ENCODE measurements at regions not wholly inside any gene's neighbourhood (a gene's known extent, or its start where the extent isn't known, plus 50 kb on each side); places are given as distances from the start of the nearest gene placed in this dataset.

GRCh38 chr14:53531156-53531555 lies 378.0 kb upstream of the DDHD1 start:
- Histone ChIP-seq H2AK5ac (ENCODE audit: low read length) (no peak overlapping the region), H3K36me3 (ENCODE audit: control insufficient read depth in 1 of 2, insufficient read depth in 2 of 2, low read length in 2 of 2) (no peaks in the 10 kb centered on the region), H3K9ac (ENCODE audit: low read length) (no peak overlapping the region), H3K79me1 (ENCODE audit: low read length) (no peaks in the 10 kb centered on the region), H2AFZ (ENCODE audit: insufficient read depth, low read length, poor library complexity) (no peak overlapping the region), H3K14ac (ENCODE audit: low read length) (no peak overlapping the region), H4K12ac (ENCODE audit: low read depth, low read length) (no peak overlapping the region), H3K4me1 (ENCODE audit: control insufficient read depth in 1 of 2, insufficient read depth in 2 of 2, low read length in 2 of 2) (no peaks in the 10 kb centered on the region), H3K9me3 (ENCODE audit: insufficient read depth, low read depth, low read length) (no peaks in the 10 kb centered on the region), H3K4me2 (ENCODE audit: low read length) (no peak overlapping the region), H3K23ac (ENCODE audit: low read length) (no peak overlapping the region), H3K4ac (ENCODE audit: low read depth, low read length) (no peak overlapping the region), H4K8ac (ENCODE audit: low read depth, low read length) (no peak overlapping the region), H3K27ac (ENCODE audit: low read depth, low read length) (no peak overlapping the region), H3K27me3 (ENCODE audit: insufficient read depth, low read length) (no peaks in the 10 kb centered on the region), H3K79me2 (ENCODE audit: control insufficient read depth, insufficient read depth, low read length, poor library complexity) (no peaks in the 10 kb centered on the region), H3K18ac (ENCODE audit: low read length) (no peak overlapping the region), H4K91ac (ENCODE audit: low read depth, low read length) (no peak overlapping the region), H2BK5ac (ENCODE audit: low read depth, low read length, poor library complexity) (no peak overlapping the region), H2BK12ac (ENCODE audit: low read length) (no peak overlapping the region), H2BK120ac (ENCODE audit: insufficient read depth, low read length, poor library complexity) (no peak overlapping the region), H3K4me3 (ENCODE audit: low read depth, low read length) (no peak overlapping the region)
- no CpG with 5 or more reads among the region's 1 CpG for WGBS (ENCODE audit: extremely low coverage, insufficient coverage, insufficient read length)
- DNase-seq = no peak

GRCh38 chr14:53529519-53529918 lies 376.4 kb upstream of the DDHD1 start:
- WGBS (ENCODE audit: extremely low coverage, insufficient coverage, insufficient read length) = no CpG with 5 or more reads among the region's 3 CpGs

DNA sequence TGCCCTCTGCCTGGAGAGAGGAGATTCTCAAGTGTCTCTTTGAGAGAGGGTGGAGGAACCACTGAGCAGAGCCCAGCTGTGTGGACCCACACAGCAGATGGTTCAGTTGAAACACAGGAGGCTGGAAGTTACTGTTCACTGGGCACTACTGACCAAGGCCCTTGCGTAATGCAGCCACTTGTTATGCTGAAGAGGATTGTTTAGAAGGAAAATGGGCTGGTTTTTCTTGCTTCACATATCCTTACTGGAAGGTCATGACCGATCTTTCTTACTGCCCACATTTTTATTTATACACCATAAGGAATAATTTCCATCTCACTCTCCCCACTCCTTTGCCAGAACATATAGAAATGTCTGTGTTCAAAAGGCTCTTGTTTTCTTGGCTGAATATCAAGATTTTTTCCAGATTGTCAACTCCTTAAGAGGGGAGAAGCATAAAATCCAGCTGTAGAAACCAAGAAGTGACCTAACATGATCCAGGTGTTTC lies 375.1 kb upstream of the DDHD1 start:
- H2BK12ac ChIP-seq (ENCODE audit: low read length) = no peak overlapping the region
- no peak overlapping the region for H2BK5ac ChIP-seq (ENCODE audit: low read depth, low read length, poor library complexity)
- H4K91ac ChIP-seq (ENCODE audit: low read depth, low read length) = no peak overlapping the region
- no peak overlapping the region for H4K12ac ChIP-seq (ENCODE audit: low read depth, low read length)
- H3K14ac ChIP-seq (ENCODE audit: low read length) = no peak overlapping the region
- DNase-seq = no peak
- no peak overlapping the region for H3K4me3 ChIP-seq (ENCODE audit: low read depth, low read length)
- no CpG with 5 or more reads among the region's 2 CpGs for WGBS (ENCODE audit: extremely low coverage, insufficient coverage, insufficient read length)
- no peaks in the 10 kb centered on the region for H3K27me3 ChIP-seq (ENCODE audit: insufficient read depth, low read length)
- no peaks in the 10 kb centered on the region for H3K9me3 ChIP-seq (ENCODE audit: insufficient read depth, low read depth, low read length)
- no peak overlapping the region for H3K18ac ChIP-seq (ENCODE audit: low read length)
- H2BK120ac ChIP-seq (ENCODE audit: insufficient read depth, low read length, poor library complexity) = no peak overlapping the region
- no peaks in the 10 kb centered on the region for H3K79me1 ChIP-seq (ENCODE audit: low read length)
- no peaks in the 10 kb centered on the region for H3K4me1 ChIP-seq (ENCODE audit: control insufficient read depth in 1 of 2, insufficient read depth in 2 of 2, low read length in 2 of 2)
- no peak overlapping the region for H2AFZ ChIP-seq (ENCODE audit: insufficient read depth, low read length, poor library complexity)
- no peak overlapping the region for H2AK5ac ChIP-seq (ENCODE audit: low read length)
- H3K4ac ChIP-seq (ENCODE audit: low read depth, low read length) = no peak overlapping the region
- no peak overlapping the region for H3K27ac ChIP-seq (ENCODE audit: low read depth, low read length)
- no peak overlapping the region for H3K4me2 ChIP-seq (ENCODE audit: low read length)
- H3K36me3 ChIP-seq (ENCODE audit: control insufficient read depth in 1 of 2, insufficient read depth in 2 of 2, low read length in 2 of 2) = no peaks in the 10 kb centered on the region
- H3K79me2 ChIP-seq (ENCODE audit: control insufficient read depth, insufficient read depth, low read length, poor library complexity) = no peaks in the 10 kb centered on the region
- no peak overlapping the region for H4K8ac ChIP-seq (ENCODE audit: low read depth, low read length)
- no peak overlapping the region for H3K23ac ChIP-seq (ENCODE audit: low read length)
- H3K9ac ChIP-seq (ENCODE audit: low read length) = no peak overlapping the region

More at GRCh38 chr14:53529519-53529918, 376.4 kb upstream of the DDHD1 start:
- Histone ChIP-seq H2BK120ac (ENCODE audit: insufficient read depth, low read length, poor library complexity) (no peak overlapping the region), H2AK5ac (ENCODE audit: low read length) (no peak overlapping the region), H2BK5ac (ENCODE audit: low read depth, low read length, poor library complexity) (no peak overlapping the region), H3K23ac (ENCODE audit: low read length) (no peak overlapping the region), H2BK12ac (ENCODE audit: low read length) (no peak overlapping the region), H3K9me3 (ENCODE audit: insufficient read depth, low read depth, low read length) (no peaks in the 10 kb centered on the region), H3K79me2 (ENCODE audit: control insufficient read depth, insufficient read depth, low read length, poor library complexity) (no peaks in the 10 kb centered on the region), H3K4me2 (ENCODE audit: low read length) (no peak overlapping the region), H3K18ac (ENCODE audit: low read length) (no peak overlapping the region), H3K4me3 (ENCODE audit: low read depth, low read length) (no peak overlapping the region), H3K9ac (ENCODE audit: low read length) (no peak overlapping the region), H3K27me3 (ENCODE audit: insufficient read depth, low read length) (no peaks in the 10 kb centered on the region), H3K14ac (ENCODE audit: low read length) (no peak overlapping the region), H4K91ac (ENCODE audit: low read depth, low read length) (no peak overlapping the region), H3K4ac (ENCODE audit: low read depth, low read length) (no peak overlapping the region), H3K79me1 (ENCODE audit: low read length) (no peaks in the 10 kb centered on the region), H4K12ac (ENCODE audit: low read depth, low read length) (no peak overlapping the region), H3K27ac (ENCODE audit: low read depth, low read length) (no peak overlapping the region), H3K36me3 (ENCODE audit: control insufficient read depth in 1 of 2, insufficient read depth in 2 of 2, low read length in 2 of 2) (no peaks in the 10 kb centered on the region), H3K4me1 (ENCODE audit: control insufficient read depth in 1 of 2, insufficient read depth in 2 of 2, low read length in 2 of 2) (no peaks in the 10 kb centered on the region), H2AFZ (ENCODE audit: insufficient read depth, low read length, poor library complexity) (no peak overlapping the region), H4K8ac (ENCODE audit: low read depth, low read length) (no peak overlapping the region)
- DNase-seq = no peak

DNA sequence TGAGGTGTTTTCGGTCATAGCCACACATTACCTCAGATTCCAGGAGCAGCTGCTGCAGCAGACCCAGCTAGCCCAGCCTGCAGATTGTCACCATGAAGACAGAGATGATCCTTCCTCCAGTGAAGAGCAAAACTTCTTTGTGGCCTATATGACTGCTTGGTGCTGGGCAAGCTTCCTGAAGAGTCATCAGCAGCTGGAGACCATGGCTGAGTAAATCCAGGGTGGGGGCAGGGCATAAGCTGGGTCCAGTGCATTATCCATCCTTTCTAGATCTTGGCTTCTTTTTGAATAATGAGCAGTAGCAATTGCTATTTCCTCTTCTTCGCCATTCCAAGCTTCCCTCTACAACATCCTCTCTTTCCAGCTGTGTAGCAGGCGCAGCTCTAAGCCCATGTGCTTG lies 373.1 kb upstream of the DDHD1 start:
- Histone ChIP-seq H3K9ac (ENCODE audit: low read length) (no peak overlapping the region), H2AFZ (ENCODE audit: insufficient read depth, low read length, poor library complexity) (no peak overlapping the region), H3K79me2 (ENCODE audit: control insufficient read depth, insufficient read depth, low read length, poor library complexity) (no peaks in the 10 kb centered on the region), H3K4ac (ENCODE audit: low read depth, low read length) (no peak overlapping the region), H2AK5ac (ENCODE audit: low read length) (no peak overlapping the region), H4K8ac (ENCODE audit: low read depth, low read length) (no peak overlapping the region), H3K36me3 (ENCODE audit: control insufficient read depth in 1 of 2, insufficient read depth in 2 of 2, low read length in 2 of 2) (no peaks in the 10 kb centered on the region), H2BK12ac (ENCODE audit: low read length) (no peak overlapping the region), H2BK120ac (ENCODE audit: insufficient read depth, low read length, poor library complexity) (no peak overlapping the region), H3K4me1 (ENCODE audit: control insufficient read depth in 1 of 2, insufficient read depth in 2 of 2, low read length in 2 of 2) (no peaks in the 10 kb centered on the region), H3K23ac (ENCODE audit: low read length) (no peak overlapping the region), H4K12ac (ENCODE audit: low read depth, low read length) (no peak overlapping the region), H3K18ac (ENCODE audit: low read length) (no peak overlapping the region), H3K27ac (ENCODE audit: low read depth, low read length) (no peak overlapping the region), H3K4me2 (ENCODE audit: low read length) (no peak overlapping the region), H3K14ac (ENCODE audit: low read length) (no peak overlapping the region), H3K9me3 (ENCODE audit: insufficient read depth, low read depth, low read length) (no peaks in the 10 kb centered on the region), H3K27me3 (ENCODE audit: insufficient read depth, low read length) (no peaks in the 10 kb centered on the region), H2BK5ac (ENCODE audit: low read depth, low read length, poor library complexity) (no peak overlapping the region), H3K79me1 (ENCODE audit: low read length) (no peaks in the 10 kb centered on the region), H3K4me3 (ENCODE audit: low read depth, low read length) (no peak overlapping the region), H4K91ac (ENCODE audit: low read depth, low read length) (no peak overlapping the region)
- DNase-seq = no peak
- WGBS (ENCODE audit: extremely low coverage, insufficient coverage, insufficient read length) = no CpG with 5 or more reads among the region's 3 CpGs
